ENCODE measurements at regions not wholly inside any gene's neighbourhood (a gene's known extent, or its start where the extent isn't known, plus 50 kb on each side); places are given as distances from the start of the nearest gene placed in this dataset.
A peak's percentile ranks its signal among the peaks of the same experiment; 100 is the strongest.

GRCh38 chr3:187618722-187619121 is 51.5 kb downstream of the SST start:
- no peak overlapping the region for H3K9ac ChIP-seq (ENCODE audit: low read depth, low read length)
- H3K9me3 ChIP-seq (ENCODE audit: control insufficient read depth, insufficient read depth, low read length): no peaks in the 10 kb centered on the region
- H3K27me3 ChIP-seq (ENCODE audit: control insufficient read depth, insufficient read depth, low read length): peaks cover 75% of the 10 kb centered on the region
- H3K4me1 ChIP-seq (ENCODE audit: control insufficient read depth, insufficient read depth, low read length): peaks cover 42% of the 10 kb centered on the region
- no peak overlapping the region for H3K4me3 ChIP-seq (ENCODE audit: low read depth, low read length)
- no peaks in the 10 kb centered on the region for H3K36me3 ChIP-seq (ENCODE audit: control insufficient read depth, insufficient read depth, low read length)
- peak overlapping the region; percentile 42 for H3K27ac ChIP-seq (ENCODE audit: low read depth, low read length)

GRCh38 chr3:187617213-187617612 is 53.0 kb downstream of the SST start:
- H3K27me3 ChIP-seq (ENCODE audit: control insufficient read depth, insufficient read depth, low read length): peaks cover 62% of the 10 kb centered on the region

GRCh38 chr3:187616307-187616972 is 53.8 kb downstream of the SST start:
- H3K9me3 ChIP-seq (ENCODE audit: control insufficient read depth, insufficient read depth, low read length): no peaks in the 10 kb centered on the region
- peaks cover 54% of the 10 kb centered on the region for H3K27me3 ChIP-seq (ENCODE audit: control insufficient read depth, insufficient read depth, low read length)
- H3K36me3 ChIP-seq (ENCODE audit: control insufficient read depth, insufficient read depth, low read length): no peaks in the 10 kb centered on the region
- H3K4me1 ChIP-seq (ENCODE audit: control insufficient read depth, insufficient read depth, low read length): peaks cover 42% of the 10 kb centered on the region
- no peak overlapping the region for H3K4me3 ChIP-seq (ENCODE audit: low read depth, low read length)
- no peak overlapping the region for H3K27ac ChIP-seq (ENCODE audit: low read depth, low read length)
- H3K9ac ChIP-seq (ENCODE audit: low read depth, low read length): no peak overlapping the region

More at GRCh38 chr3:187617213-187617612, 53.0 kb downstream of the SST start:
- H3K27ac ChIP-seq (ENCODE audit: low read depth, low read length): no peak overlapping the region
- H3K36me3 ChIP-seq (ENCODE audit: control insufficient read depth, insufficient read depth, low read length): no peaks in the 10 kb centered on the region
- H3K4me3 ChIP-seq (ENCODE audit: low read depth, low read length): no peak overlapping the region
- H3K4me1 ChIP-seq (ENCODE audit: control insufficient read depth, insufficient read depth, low read length): peaks cover 42% of the 10 kb centered on the region
- H3K9ac ChIP-seq (ENCODE audit: low read depth, low read length): no peak overlapping the region
- no peaks in the 10 kb centered on the region for H3K9me3 ChIP-seq (ENCODE audit: control insufficient read depth, insufficient read depth, low read length)

GRCh38 chr3:187615630-187616029 is 54.6 kb downstream of the SST start:
- Histone ChIP-seq H3K36me3 (ENCODE audit: control insufficient read depth, insufficient read depth, low read length) (no peaks in the 10 kb centered on the region), H3K4me1 (ENCODE audit: control insufficient read depth, insufficient read depth, low read length) (peaks cover 40% of the 10 kb centered on the region), H3K27me3 (ENCODE audit: control insufficient read depth, insufficient read depth, low read length) (peaks cover 46% of the 10 kb centered on the region)

GRCh38 chr3:187612656-187613055 is 57.5 kb downstream of the SST start:
- Histone ChIP-seq H3K27me3 (ENCODE audit: control insufficient read depth, insufficient read depth, low read length) (peaks cover 16% of the 10 kb centered on the region), H3K9ac (ENCODE audit: low read depth, low read length) (no peak overlapping the region), H3K27ac (ENCODE audit: low read depth, low read length) (no peak overlapping the region), H3K4me3 (ENCODE audit: low read depth, low read length) (no peak overlapping the region), H3K4me1 (ENCODE audit: control insufficient read depth, insufficient read depth, low read length) (peaks cover 12% of the 10 kb centered on the region), H3K9me3 (ENCODE audit: control insufficient read depth, insufficient read depth, low read length) (no peaks in the 10 kb centered on the region), H3K36me3 (ENCODE audit: control insufficient read depth, insufficient read depth, low read length) (no peaks in the 10 kb centered on the region)

More at GRCh38 chr3:187615630-187616029, 54.6 kb downstream of the SST start:
- Histone ChIP-seq H3K9me3 (ENCODE audit: control insufficient read depth, insufficient read depth, low read length) (no peaks in the 10 kb centered on the region), H3K4me3 (ENCODE audit: low read depth, low read length) (no peak overlapping the region), H3K9ac (ENCODE audit: low read depth, low read length) (no peak overlapping the region), H3K27ac (ENCODE audit: low read depth, low read length) (no peak overlapping the region)

- no peak overlapping the region for H3K27ac ChIP-seq (ENCODE audit: low read depth, low read length)
- H3K4me1 ChIP-seq (ENCODE audit: control insufficient read depth, insufficient read depth, low read length): peaks cover 4% of the 10 kb centered on the region; the same call in 1 of the 2 replicates
- H3K27me3 ChIP-seq (ENCODE audit: control insufficient read depth, insufficient read depth, low read length): peaks cover 3% of the 10 kb centered on the region; the same call in 1 of the 2 replicates
- no peak overlapping the region for H3K9ac ChIP-seq (ENCODE audit: low read depth, low read length)
- H3K9me3 ChIP-seq (ENCODE audit: control insufficient read depth, insufficient read depth, low read length): no peaks in the 10 kb centered on the region
- H3K4me3 ChIP-seq (ENCODE audit: low read depth, low read length): no peak overlapping the region
- no peaks in the 10 kb centered on the region for H3K36me3 ChIP-seq (ENCODE audit: control insufficient read depth, insufficient read depth, low read length)
Measured at GRCh38 chr3:187610981-187611511, 59.1 kb downstream of the SST start.

- H3K27ac ChIP-seq (ENCODE audit: low read depth, low read length): no peak overlapping the region
- H3K9me3 ChIP-seq (ENCODE audit: control insufficient read depth, insufficient read depth, low read length): no peaks in the 10 kb centered on the region
- H3K9ac ChIP-seq (ENCODE audit: low read depth, low read length): no peak overlapping the region
- peaks cover 20% of the 10 kb centered on the region for H3K4me1 ChIP-seq (ENCODE audit: control insufficient read depth, insufficient read depth, low read length)
- no peaks in the 10 kb centered on the region for H3K36me3 ChIP-seq (ENCODE audit: control insufficient read depth, insufficient read depth, low read length)
- no peaks in the 10 kb centered on the region for H3K27me3 ChIP-seq (ENCODE audit: control insufficient read depth, insufficient read depth, low read length)
- H3K4me3 ChIP-seq (ENCODE audit: low read depth, low read length): no peak overlapping the region
Measured at GRCh38 chr3:187594272-187594671, 75.9 kb downstream of the SST start.

- Histone ChIP-seq H3K9me3 (ENCODE audit: control insufficient read depth, insufficient read depth, low read length) (no peaks in the 10 kb centered on the region), H3K4me3 (ENCODE audit: low read depth, low read length) (no peak overlapping the region), H3K4me1 (ENCODE audit: control insufficient read depth, insufficient read depth, low read length) (peaks cover 20% of the 10 kb centered on the region), H3K27me3 (ENCODE audit: control insufficient read depth, insufficient read depth, low read length) (no peaks in the 10 kb centered on the region), H3K36me3 (ENCODE audit: control insufficient read depth, insufficient read depth, low read length) (no peaks in the 10 kb centered on the region), H3K27ac (ENCODE audit: low read depth, low read length) (no peak overlapping the region), H3K9ac (ENCODE audit: low read depth, low read length) (no peak overlapping the region)
Measured at GRCh38 chr3:187593451-187593850, 76.7 kb downstream of the SST start.

GRCh38 chr3:187590861-187591576 is 79.2 kb downstream of the SST start:
- Histone ChIP-seq H3K27me3 (ENCODE audit: control insufficient read depth, insufficient read depth, low read length) (no peaks in the 10 kb centered on the region), H3K9me3 (ENCODE audit: control insufficient read depth, insufficient read depth, low read length) (no peaks in the 10 kb centered on the region), H3K36me3 (ENCODE audit: control insufficient read depth, insufficient read depth, low read length) (no peaks in the 10 kb centered on the region), H3K4me1 (ENCODE audit: control insufficient read depth, insufficient read depth, low read length) (peaks cover 20% of the 10 kb centered on the region), H3K27ac (ENCODE audit: low read depth, low read length) (no peak overlapping the region), H3K4me3 (ENCODE audit: low read depth, low read length) (no peak overlapping the region), H3K9ac (ENCODE audit: low read depth, low read length) (no peak overlapping the region)

GRCh38 chr3:187587076-187587475 is 83.1 kb downstream of the SST start:
- Histone ChIP-seq H3K9ac (ENCODE audit: low read depth, low read length) (no peak overlapping the region), H3K36me3 (ENCODE audit: control insufficient read depth, insufficient read depth, low read length) (no peaks in the 10 kb centered on the region), H3K9me3 (ENCODE audit: control insufficient read depth, insufficient read depth, low read length) (no peaks in the 10 kb centered on the region), H3K4me3 (ENCODE audit: low read depth, low read length) (no peak overlapping the region), H3K4me1 (ENCODE audit: control insufficient read depth, insufficient read depth, low read length) (peaks cover 10% of the 10 kb centered on the region), H3K27me3 (ENCODE audit: control insufficient read depth, insufficient read depth, low read length) (no peaks in the 10 kb centered on the region), H3K27ac (ENCODE audit: low read depth, low read length) (no peak overlapping the region)

- no peaks in the 10 kb centered on the region for H3K27me3 ChIP-seq (ENCODE audit: control insufficient read depth, insufficient read depth, low read length)
- no peaks in the 10 kb centered on the region for H3K9me3 ChIP-seq (ENCODE audit: control insufficient read depth, insufficient read depth, low read length)
- peaks cover 1% of the 10 kb centered on the region; the same call in 1 of the 2 replicates for H3K4me1 ChIP-seq (ENCODE audit: control insufficient read depth, insufficient read depth, low read length)
- H3K27ac ChIP-seq (ENCODE audit: low read depth, low read length): no peak overlapping the region
- no peaks in the 10 kb centered on the region for H3K36me3 ChIP-seq (ENCODE audit: control insufficient read depth, insufficient read depth, low read length)
- no peak overlapping the region for H3K4me3 ChIP-seq (ENCODE audit: low read depth, low read length)
- no peak overlapping the region for H3K9ac ChIP-seq (ENCODE audit: low read depth, low read length)
Measured at GRCh38 chr3:187586226-187586625, 84.0 kb downstream of the SST start.
